ACHN (cell line): ENCODE measurements at regions not wholly inside any gene's neighbourhood (a gene's known extent, or its start where the extent isn't known, plus 50 kb on each side); places are given as distances from the start of the nearest gene placed in this dataset.
"Not testable (repeated sequence)": the region's sequence is repeated elsewhere in the genome, so short reads cannot be mapped to it uniquely, and the experiment has no call there.

Source experiments
- DNase-seq: peaks from one replicate; pipeline ENCODE4 v3.0.0-alpha.2; 2015
- in situ Hi-C: cut with HindIII; loops from 2 replicates; pipeline ENCODE4 v1.10.0; 2017; ENCODE audit warnings: low sequenced_read_pairs, low pct_ligation_motif_present, low pct_unique_long_range_greater_than_20kb

- no peak for DNase-seq
- in situ Hi-C loops: no loop called here
Measured at GRCh38 chr22:49015459-49015858, 812.2 kb downstream of the BRD1 start.

DNA sequence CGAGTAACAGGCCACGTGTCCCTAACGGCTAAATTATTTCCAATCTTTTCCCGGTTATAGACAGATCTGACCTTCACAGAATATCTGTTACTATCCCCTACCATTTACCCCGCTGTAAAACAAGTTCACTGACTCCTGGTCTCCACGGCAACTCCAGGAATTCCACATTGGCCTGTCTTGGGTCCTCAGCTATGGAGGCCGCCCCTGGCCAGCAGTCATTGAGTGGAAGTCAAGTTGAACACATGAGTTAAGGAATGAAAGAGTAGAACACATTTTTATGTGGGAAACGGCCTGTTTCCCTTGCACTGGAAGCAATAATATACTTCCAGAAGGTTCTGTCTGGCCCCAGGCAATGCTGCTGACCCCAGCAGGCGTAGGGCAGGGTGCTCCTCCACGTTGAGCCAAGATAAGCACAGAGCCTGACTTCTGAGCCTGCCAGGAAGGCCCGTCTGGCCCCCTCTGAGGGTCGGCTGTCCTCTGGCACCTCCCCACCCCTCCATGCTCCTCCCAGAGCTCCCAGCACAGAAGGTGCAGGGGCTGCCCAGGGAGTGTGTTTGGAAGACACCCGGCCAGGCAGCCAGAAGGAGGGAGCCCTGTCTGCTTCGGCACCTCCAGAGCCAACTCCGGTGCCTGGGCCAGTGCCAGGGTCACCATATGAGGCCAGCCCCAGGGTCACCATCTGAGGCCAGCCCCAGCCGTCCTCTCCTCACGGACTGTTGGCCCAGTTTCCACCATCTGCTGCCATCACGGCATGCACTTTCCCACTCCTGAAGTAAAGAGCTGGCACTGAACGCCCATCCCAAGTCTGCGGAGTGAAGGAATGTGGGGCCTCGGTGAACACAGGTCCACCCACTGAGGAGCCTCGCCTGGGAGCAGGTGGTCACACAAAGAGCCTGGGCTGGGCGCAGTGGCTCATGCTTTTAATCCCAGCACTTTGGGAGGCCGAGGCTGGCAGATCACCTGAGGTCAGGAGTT is 813.2 kb downstream of the BRD1 start:
- in situ Hi-C loops: no loop called here

DNA sequence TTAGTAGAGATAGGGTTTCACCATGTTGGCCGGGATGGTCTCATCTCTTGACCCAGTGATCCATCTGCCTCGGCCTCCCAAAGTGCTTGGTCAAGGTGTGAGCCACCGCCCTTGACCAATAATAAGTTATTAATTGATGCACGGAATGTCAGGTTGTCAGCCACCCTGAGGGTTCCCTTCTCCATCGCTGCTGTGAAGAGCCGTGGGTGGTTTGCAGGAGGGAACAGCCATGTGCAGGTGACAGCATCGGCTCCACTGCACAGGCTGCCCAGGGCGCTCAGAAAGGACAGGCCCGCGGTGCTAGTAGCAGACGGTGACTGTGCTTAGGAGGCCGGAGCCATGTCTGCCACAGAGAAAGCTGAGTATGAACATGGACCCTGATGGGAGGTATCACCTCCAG is 814.0 kb downstream of the BRD1 start:
- no peak for DNase-seq
- in situ Hi-C loops: no loop called here

More for the DNA sequence above, 813.2 kb downstream of the BRD1 start:
- DNase-seq: no peak

GRCh38 chr22:49012712-49013395 is 814.8 kb downstream of the BRD1 start:
- in situ Hi-C loops: no loop called here
- no peak for DNase-seq

- in situ Hi-C loops: no loop called here
- DNase-seq: no peak
Measured at GRCh38 chr22:49011769-49012648, 815.7 kb downstream of the BRD1 start.

- in situ Hi-C loops: no loop called here
- DNase-seq: no peak
Measured at GRCh38 chr22:49011379-49011768, 816.3 kb downstream of the BRD1 start.

GRCh38 chr22:49010901-49011300 is 816.8 kb downstream of the BRD1 start:
- in situ Hi-C loops: no loop called here
- no peak for DNase-seq

DNA sequence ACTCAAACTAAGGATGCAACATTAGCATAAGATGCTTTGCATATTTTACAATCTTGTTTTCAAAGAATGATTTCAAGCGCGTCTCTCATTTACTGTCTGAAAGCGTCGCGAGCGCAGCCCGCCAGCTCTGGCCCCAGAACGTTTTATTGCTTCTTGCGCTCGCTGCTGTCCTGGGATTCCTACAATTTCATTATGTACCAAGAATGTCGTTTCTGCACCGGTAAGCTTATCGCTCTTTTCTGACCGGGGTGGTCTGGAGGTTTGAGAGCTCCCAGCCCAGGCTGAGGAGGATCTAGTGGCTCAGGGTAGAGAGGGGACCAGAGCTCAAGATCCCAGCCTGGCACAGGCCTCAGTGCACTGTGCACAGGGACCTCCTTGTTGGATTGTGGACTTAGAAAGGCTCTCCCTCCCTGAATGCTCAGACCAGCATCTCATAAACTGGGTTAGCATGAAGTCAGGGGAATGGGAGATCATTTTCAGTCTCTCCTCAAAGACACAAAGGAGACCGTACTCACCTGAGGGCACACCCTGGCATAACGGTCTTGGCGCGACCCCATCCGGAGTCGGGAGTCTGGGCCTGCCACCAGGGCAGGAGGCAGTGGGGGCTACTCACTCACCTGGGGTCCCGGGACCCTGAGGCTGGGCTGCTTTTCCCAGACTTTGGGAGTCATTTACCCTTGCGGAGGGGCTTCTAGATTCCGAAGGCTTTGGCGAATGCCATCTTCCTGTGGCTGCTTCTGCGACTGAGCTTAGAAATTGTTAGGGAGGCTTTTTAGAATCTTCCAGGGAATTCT is 817.4 kb downstream of the BRD1 start:
- in situ Hi-C loops: no loop called here
- DNase-seq: no peak

- DNase-seq: no peak
- in situ Hi-C loops: no loop called here
Measured at GRCh38 chr22:49009359-49010063, 818.2 kb downstream of the BRD1 start.

DNA sequence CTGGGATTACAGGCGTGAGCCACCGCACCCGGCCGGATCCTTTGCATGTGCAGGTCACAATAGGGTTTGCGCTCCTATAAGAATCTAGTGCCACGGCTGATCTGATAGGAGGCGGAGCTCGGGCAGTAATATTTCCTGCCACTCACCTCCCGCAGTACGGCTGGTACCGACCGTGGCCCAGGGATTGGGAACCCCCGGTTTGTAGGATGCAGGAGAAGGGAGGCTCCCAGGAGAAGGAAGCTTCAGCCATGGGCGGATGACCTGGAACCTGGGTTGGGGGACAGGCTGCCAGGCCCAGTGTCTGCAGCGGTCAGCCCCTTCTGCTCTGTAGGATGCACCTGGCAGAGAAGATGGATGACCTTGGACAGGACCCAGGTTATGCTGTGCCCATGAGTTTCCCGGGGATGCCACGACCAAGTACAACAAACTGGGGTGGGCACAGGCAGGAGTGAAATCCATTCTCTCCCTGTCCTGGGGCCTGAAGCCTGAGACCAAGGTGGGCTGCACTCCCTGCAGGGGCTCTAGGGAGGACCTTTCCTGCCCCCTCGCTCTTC is 818.9 kb downstream of the BRD1 start:
- in situ Hi-C loops: no loop called here
- DNase-seq: no peak

GRCh38 chr22:49007013-49007653 is 820.5 kb downstream of the BRD1 start:
- in situ Hi-C loops: no loop called here

GRCh38 chr22:49006207-49007012 is 821.3 kb downstream of the BRD1 start:
- in situ Hi-C loops: no loop called here
- DNase-seq: no peak

More at GRCh38 chr22:49007013-49007653, 820.5 kb downstream of the BRD1 start:
- DNase-seq: no peak

GRCh38 chr22:49005557-49005956 is 822.1 kb downstream of the BRD1 start:
- in situ Hi-C loops: no loop called here
- DNase-seq: no peak

DNA sequence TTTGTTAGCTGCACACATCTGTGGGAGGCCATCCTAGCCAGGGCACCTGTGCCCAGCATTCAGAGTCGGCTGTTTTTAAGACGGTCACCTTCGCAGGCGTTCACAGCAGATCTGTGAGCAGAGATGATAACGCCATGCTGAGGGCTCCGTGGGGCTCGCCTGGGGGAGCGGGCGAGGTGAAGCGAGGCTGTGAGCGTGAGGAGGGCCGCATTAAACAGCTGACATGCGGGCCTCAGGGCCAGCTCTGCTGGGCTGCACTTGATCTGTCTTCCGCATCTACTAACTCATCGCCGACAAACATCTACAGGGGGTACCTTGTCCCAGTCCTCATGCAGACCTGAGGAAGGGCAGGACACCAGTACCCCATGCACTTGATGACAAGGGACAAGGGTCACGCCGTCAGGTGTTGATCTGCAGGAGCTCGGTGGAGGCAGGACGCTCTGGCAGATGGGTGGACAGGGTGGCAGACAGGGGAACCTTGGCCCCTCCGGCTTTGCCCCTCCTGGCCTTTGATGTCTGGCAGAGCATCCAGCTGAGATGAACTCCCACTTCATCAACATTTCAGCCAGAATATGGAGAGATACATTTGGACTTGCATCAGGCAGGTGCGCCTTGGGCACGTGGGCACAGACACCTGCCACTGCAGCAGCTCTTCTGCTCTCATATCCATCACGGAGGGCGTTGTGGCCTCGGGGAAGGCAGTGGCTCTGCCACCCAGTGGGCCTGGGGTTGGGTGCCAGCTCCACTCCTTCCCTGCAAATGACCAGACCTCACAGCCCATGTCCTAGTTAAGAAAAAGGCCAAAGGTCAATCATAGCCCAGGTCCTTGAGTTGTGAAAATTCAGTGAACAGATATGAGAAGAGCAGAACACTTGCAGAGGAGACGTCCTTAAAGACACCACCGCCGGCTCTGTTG is 822.9 kb downstream of the BRD1 start:
- DNase-seq: no peak
- in situ Hi-C loops: no loop called here

- in situ Hi-C loops, DNase-seq: not testable (repeated sequence)
Measured at GRCh38 chr22:48997605-48998004, 830.1 kb downstream of the BRD1 start.
